Transverse colon (tissue), 4 donors: ENCODE measurements at regions not wholly inside any gene's neighbourhood (a gene's known extent, or its start where the extent isn't known, plus 50 kb on each side); places are given as distances from the start of the nearest gene placed in this dataset.

ENCODE experiments used
- EP300 ChIP-seq: sonication (generic); formaldehyde crosslinking; IDR thresholded peaks from one replicate; pipeline ENCODE4 v1.6.1; 2017; ENCODE audit warnings: antibody characterized with exemption, low read depth
- POLR2A ChIP-seq: fragments of 450-650 bp; IDR thresholded peaks from one replicate; pipeline ENCODE4 v1.6.1; 2016; ENCODE audit warnings: antibody characterized with exemption, mild to moderate bottlenecking, moderate library complexity
- POLR2AphosphoS5 ChIP-seq, 3 donors: sonication (generic); formaldehyde crosslinking; IDR thresholded peaks; one replicate each; pipeline ENCODE4 v1.6.1; 2016; ENCODE audit warnings: antibody characterized with exemption in 3 of 3
- TF ChIP-seq, protein P1 (sequence below), 5 experiments: fragments of 200-600 bp in 3 of 5; fragments of 450-650 bp in 2 of 5; sonication (generic) in 3 of 5; IDR thresholded peaks; 1 replicate in 2 of 5; 2 replicates in 3 of 5; pipeline ENCODE4 v1.5.1; 2016 to 2017; ENCODE audit warnings: antibody characterized with exemption in 5 of 5, inconsistent platforms in 3 of 5, mild to moderate bottlenecking in 2 of 5, moderate library complexity in 1 of 5

DNA sequence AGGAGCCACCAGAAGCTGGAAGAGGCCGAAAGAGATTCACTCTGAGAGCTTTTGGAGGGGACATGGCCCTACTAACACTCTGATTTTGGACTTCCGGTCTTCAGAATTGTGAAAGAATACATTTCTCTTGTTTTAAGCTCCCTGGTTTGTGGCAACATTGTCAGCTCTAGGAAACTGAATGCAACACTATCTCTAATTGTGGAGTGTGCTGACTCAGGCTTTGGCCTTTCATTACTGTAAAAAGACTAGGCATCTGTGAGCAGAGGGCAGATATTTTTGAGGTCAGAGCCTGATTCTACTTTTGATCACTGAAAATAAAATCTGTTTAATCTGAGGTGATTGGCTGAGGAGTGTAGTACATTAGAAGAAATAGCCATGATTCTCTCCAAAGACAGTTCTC lies 185.4 kb upstream of the FAM98A start:
- TF ChIP-seq, protein P1, sequence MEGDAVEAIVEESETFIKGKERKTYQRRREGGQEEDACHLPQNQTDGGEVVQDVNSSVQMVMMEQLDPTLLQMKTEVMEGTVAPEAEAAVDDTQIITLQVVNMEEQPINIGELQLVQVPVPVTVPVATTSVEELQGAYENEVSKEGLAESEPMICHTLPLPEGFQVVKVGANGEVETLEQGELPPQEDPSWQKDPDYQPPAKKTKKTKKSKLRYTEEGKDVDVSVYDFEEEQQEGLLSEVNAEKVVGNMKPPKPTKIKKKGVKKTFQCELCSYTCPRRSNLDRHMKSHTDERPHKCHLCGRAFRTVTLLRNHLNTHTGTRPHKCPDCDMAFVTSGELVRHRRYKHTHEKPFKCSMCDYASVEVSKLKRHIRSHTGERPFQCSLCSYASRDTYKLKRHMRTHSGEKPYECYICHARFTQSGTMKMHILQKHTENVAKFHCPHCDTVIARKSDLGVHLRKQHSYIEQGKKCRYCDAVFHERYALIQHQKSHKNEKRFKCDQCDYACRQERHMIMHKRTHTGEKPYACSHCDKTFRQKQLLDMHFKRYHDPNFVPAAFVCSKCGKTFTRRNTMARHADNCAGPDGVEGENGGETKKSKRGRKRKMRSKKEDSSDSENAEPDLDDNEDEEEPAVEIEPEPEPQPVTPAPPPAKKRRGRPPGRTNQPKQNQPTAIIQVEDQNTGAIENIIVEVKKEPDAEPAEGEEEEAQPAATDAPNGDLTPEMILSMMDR (IDR thresholded peaks at IDR 0.05), result no peak
- TF ChIP-seq POLR2A (no peak), EP300 (no peak), POLR2AphosphoS5 (IDR thresholded peaks at IDR 0.05) (no peak)
